Left ventricle myocardium inferior (tissue), 1 donor: ENCODE measurements at regions not wholly inside any gene's neighbourhood (a gene's known extent, or its start where the extent isn't known, plus 50 kb on each side); places are given as distances from the start of the nearest gene placed in this dataset.
"Not testable (repeated sequence)": the region's sequence is repeated elsewhere in the genome, so short reads cannot be mapped to it uniquely, and the experiment has no call there.

Experiments used
- DNase-seq: peaks from one replicate; pipeline ENCODE4 v3.0.0-alpha.2; 2020
- H3K27ac ChIP-seq: fragments of 200-600 bp; replicated peaks from 2 replicates; pipeline ENCODE4 v1.8.0; 2021
- H3K27me3 ChIP-seq: fragments of 200-600 bp; 2 replicates; pipeline ENCODE4 v1.8.0; 2021; ENCODE audit warnings: low read depth
- H3K36me3 ChIP-seq: fragments of 200-600 bp; 2 replicates; pipeline ENCODE4 v1.8.0; 2021
- H3K4me1 ChIP-seq: fragments of 200-600 bp; 2 replicates; pipeline ENCODE4 v1.8.0; 2021
- H3K4me3 ChIP-seq: fragments of 200-600 bp; 2 replicates; pipeline ENCODE4 v1.8.0; 2021; ENCODE audit warnings: mild to moderate bottlenecking, moderate library complexity
- H3K9me3 ChIP-seq: fragments of 200-600 bp; replicated peaks from 2 replicates; pipeline ENCODE4 v1.8.0; 2021
- intact Hi-C: fragments of 100-400 bp; cut with micrococcal nuclease; formaldehyde crosslinking; loops from one replicate; pipeline ENCODE4 v1.11.0; 2022
- TF ChIP-seq, protein P1 (sequence below): fragments of 200-600 bp; IDR thresholded peaks from 2 replicates; pipeline ENCODE4 v1.8.0; 2021; ENCODE audit warnings: antibody characterized with exemption, mild to moderate bottlenecking, borderline replicate concordance
- donor health status: DM: no; HTN: yes; CAD: no; lungs with severe emphysema.

DNA sequence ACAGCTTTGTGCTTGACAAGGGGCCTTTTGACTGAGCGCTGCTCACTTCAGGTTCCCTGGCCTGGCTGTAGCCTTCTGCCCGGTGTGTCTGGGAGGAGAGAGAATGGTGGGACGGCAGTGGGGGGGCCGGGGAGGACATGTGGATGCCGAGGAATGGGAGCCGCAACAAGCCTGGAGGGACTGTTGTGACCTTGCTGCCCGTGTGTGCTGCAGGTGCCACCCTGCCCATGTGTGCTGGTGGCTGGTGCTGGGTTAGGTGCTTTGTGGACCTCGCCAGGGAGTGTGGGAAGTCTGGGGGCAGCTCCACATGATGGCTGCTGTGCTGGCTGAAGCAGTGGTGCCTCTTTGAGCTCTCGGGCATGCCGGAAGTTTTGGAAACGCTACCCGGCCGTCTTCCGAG, 132.1 kb downstream of the LAT start:
- peak overlapping the region; percentile 47 for H3K27ac ChIP-seq
- peaks cover 25% of the 10 kb centered on the region for H3K4me1 ChIP-seq
- TF ChIP-seq, protein P1, sequence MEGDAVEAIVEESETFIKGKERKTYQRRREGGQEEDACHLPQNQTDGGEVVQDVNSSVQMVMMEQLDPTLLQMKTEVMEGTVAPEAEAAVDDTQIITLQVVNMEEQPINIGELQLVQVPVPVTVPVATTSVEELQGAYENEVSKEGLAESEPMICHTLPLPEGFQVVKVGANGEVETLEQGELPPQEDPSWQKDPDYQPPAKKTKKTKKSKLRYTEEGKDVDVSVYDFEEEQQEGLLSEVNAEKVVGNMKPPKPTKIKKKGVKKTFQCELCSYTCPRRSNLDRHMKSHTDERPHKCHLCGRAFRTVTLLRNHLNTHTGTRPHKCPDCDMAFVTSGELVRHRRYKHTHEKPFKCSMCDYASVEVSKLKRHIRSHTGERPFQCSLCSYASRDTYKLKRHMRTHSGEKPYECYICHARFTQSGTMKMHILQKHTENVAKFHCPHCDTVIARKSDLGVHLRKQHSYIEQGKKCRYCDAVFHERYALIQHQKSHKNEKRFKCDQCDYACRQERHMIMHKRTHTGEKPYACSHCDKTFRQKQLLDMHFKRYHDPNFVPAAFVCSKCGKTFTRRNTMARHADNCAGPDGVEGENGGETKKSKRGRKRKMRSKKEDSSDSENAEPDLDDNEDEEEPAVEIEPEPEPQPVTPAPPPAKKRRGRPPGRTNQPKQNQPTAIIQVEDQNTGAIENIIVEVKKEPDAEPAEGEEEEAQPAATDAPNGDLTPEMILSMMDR: no peak
- intact Hi-C loops: no loop called here
- no peaks in the 10 kb centered on the region for H3K36me3 ChIP-seq
- H3K4me3 ChIP-seq: no peak overlapping the region
- H3K27me3 ChIP-seq: no peaks in the 10 kb centered on the region
- no peaks in the 10 kb centered on the region for H3K9me3 ChIP-seq
- DNase-seq: no peak

DNA sequence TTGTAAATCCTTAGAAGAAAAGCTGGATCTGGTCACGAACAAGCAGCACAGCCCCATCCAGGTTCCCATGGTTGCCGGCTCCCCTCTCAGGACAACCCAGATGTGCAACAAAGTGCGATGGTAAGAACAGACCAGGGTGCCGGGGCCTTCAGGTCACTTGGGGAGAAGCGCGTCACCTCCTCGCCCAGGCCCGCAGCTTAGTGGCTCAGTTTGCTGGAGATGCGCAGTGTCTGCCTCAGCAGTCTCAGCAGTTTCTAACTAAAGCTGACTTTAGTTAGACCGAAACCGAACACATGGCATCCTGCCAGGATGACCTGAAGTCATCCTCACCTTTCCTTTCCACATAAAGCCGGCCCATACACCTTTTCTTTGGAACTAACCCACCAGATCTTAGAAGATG, 131.4 kb downstream of the LAT start:
- H3K36me3 ChIP-seq, DNase-seq: not testable (repeated sequence)
- peak overlapping the region; percentile 47 for H3K27ac ChIP-seq

DNA sequence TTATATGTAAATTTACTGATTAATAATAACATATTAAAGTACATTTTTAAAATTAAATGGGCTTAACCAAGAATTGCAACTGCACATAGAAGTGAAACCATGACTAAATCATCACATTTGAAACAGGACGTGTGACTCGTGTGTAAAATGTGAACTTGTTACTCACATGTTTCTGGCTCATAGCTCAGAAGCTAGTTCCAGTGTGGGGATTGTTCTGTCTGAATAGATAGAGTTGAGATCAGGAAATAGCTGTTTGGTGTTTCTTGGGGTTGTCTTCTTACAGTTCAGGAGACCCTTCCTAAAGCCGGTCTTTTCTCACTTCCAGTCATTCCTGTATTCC, 130.9 kb downstream of the LAT start:
- DNase-seq, intact Hi-C loops, H3K9me3 ChIP-seq, H3K27me3 ChIP-seq, H3K4me3 ChIP-seq, H3K36me3 ChIP-seq: not testable (repeated sequence)
- Histone ChIP-seq H3K27ac (peak overlapping the region; percentile 47), H3K4me1 (peaks cover 25% of the 10 kb centered on the region)

More for the DNA sequence above, 131.4 kb downstream of the LAT start:
- H3K9me3 ChIP-seq, H3K27me3 ChIP-seq, intact Hi-C loops, H3K4me3 ChIP-seq: not testable (repeated sequence)
- peaks cover 25% of the 10 kb centered on the region for H3K4me1 ChIP-seq

DNA sequence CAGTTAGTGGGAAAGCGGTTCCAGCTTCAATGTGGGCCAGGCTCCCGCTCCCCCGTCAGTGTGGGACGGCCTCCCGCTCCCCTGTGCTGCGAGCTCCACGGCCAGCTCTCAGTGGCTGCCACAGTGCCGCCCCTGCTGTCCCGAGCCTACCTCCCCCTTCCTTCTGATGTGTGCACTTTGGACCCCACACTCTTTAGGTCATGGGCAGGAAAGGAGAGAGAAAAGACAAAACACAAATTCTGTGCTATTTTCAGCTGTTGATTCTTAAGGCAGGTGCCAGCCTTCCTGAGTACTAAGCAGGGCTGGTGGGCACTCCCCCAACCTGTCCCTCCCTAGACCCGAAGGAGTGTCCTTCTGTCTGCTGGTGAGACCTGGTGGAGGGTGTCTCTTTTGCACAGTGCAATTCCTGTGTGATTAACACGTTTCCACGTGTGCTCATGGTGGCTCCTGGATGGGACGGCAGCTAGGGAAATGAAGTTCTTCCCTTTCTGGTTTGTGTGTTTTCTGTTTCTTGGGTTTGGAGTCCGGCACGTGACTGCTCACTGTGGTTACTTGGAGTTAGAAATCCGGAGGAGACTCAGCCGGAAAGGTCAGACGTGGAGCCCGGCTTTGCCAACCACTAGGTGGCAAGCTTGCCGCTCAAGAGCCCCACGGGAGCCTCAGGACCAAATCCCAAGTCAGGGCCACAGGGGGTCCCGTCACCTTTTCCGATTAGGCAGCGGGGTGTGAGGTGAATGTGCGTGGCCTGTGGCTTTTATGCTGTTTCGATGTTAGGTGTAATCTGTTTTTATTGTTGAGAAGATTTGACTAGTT, 130.3 kb downstream of the LAT start:
- TF ChIP-seq, protein P1: peak; percentile 74
- H3K36me3 ChIP-seq, intact Hi-C loops, H3K4me3 ChIP-seq, H3K9me3 ChIP-seq, H3K27me3 ChIP-seq: not testable (repeated sequence)
- Histone ChIP-seq H3K4me1 (peaks cover 25% of the 10 kb centered on the region), H3K27ac (peak overlapping the region; percentile 47)
- DNase-seq: peak; percentile 44

DNA sequence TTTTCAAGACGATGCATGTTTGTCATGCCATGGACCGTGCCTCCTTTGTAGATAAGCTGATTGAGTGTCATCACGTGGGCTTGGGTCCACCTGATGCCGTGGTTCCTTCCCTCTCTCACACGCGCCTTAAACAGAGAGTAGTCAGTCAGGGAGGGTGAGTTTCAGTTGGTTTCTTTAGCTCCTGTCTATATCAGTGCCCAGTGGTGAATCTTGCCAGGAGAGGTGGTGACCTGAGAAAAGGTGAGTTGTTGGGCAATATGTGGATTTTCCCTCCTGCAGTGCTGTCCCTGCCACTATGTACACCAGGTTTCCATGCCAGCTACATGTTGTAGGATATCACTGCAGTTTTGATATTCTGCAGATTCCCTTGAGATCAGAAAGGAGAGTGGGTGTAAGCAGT, 129.7 kb downstream of the LAT start:
- no peaks in the 10 kb centered on the region for H3K9me3 ChIP-seq
- no peak overlapping the region for H3K4me3 ChIP-seq
- TF ChIP-seq, protein P1: no peak
- DNase-seq: no peak
- intact Hi-C loops: no loop called here
- H3K4me1 ChIP-seq: peaks cover 25% of the 10 kb centered on the region
- H3K27ac ChIP-seq: no peak overlapping the region
- H3K27me3 ChIP-seq: no peaks in the 10 kb centered on the region
- H3K36me3 ChIP-seq: no peaks in the 10 kb centered on the region

DNA sequence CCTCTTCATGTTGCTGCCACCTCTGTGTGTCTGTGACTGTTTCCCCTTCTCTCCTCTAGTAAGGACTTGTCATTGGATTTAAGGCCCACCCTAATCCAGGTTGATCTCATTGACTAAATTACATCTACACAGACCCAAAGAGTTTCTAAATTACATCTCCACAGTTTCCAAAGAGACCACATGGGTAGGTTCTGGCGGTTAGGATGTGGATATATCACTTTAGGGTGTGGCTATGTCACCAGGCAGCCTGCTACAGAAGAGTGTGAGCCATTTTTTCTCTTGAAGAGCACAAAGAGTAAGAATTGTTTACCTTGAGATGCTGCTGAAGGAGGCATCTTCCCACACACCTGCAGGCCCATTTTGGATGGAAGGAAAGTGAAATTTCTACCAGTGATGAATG, 128.6 kb downstream of the LAT start:
- H3K9me3 ChIP-seq, H3K4me3 ChIP-seq, intact Hi-C loops, H3K36me3 ChIP-seq, DNase-seq, H3K27ac ChIP-seq, H3K27me3 ChIP-seq: not testable (repeated sequence)
- peaks cover 23% of the 10 kb centered on the region for H3K4me1 ChIP-seq

DNA sequence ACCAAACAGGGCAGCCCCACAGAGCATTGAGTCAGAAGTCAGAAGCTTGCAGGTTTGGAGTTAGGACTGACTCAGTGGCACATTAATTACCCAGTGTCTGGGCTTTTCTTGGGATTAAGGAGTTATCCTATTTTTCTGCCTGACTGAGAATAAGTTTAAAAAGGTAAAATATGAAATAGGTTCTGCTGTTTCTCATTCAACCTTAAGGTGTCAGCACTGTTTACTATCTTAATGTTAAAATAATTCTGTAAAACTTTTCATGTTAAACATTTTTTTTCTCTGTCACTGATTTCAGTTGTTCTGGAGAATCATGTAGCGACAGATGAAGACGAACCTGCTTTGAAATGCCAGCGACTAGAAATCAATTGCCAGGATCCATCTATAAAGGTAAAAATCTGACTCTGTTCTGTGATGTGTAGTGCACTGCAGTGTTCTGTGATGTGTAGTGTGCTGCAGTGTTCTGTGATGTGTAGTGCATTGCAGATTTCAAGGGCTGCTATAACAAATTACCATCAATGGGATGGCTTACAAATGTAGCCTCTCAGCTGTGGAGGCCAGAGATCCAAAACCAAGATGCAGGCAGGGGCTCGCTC, 128.0 kb downstream of the LAT start:
- no peak overlapping the region for H3K27ac ChIP-seq

DNA sequence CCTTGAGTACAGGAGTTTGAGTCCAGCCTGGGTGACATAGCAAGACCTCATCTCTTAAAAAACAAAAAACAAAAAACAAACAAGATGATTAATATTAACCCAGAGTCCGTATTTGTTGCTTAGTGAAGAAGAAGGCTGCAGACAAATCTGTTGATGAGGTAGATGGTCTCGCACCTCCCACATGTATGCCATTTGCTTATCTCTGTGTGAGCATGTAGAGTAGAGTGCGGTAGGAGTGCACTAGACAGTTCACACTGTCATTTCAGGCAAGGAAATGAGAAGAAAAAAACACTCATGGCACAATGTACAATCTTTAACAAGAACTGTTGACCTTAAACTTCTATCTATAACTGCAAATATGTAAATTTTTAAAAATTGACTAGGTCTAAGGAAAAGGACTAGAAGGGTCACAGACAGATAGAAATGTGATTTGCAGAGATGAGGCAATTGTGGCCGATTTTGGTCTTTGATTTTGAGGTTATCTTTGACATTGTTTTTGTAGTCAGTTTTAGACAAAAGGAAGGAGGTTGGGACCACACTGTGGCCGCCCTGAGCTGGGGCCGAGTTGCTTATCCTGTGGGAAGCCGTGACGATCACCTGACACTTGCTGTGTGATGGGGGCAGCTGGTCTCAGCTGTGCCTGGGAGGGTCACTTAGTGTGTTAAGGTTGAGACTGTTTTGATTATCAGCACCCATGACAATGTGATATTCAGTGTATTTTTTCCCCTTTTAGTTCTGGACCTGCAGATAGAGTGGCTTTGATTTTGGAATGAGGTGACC, 127.2 kb downstream of the LAT start:
- H3K36me3 ChIP-seq, intact Hi-C loops, H3K9me3 ChIP-seq: not testable (repeated sequence)

More for the DNA sequence above, 128.0 kb downstream of the LAT start:
- Histone ChIP-seq H3K36me3 (no peaks in the 10 kb centered on the region), H3K4me1 (peaks cover 17% of the 10 kb centered on the region), H3K4me3 (no peak overlapping the region), H3K27me3 (no peaks in the 10 kb centered on the region), H3K9me3 (no peaks in the 10 kb centered on the region)
- TF ChIP-seq, protein P1: no peak
- intact Hi-C loops: no loop called here
- DNase-seq: no peak

More for the DNA sequence above, 127.2 kb downstream of the LAT start:
- H3K4me1 ChIP-seq: peaks cover 17% of the 10 kb centered on the region
- H3K27ac ChIP-seq, H3K4me3 ChIP-seq, H3K27me3 ChIP-seq, DNase-seq: not testable (repeated sequence)
